GM18502 (cell line): ENCODE measurements at regions not wholly inside any gene's neighbourhood (a gene's known extent, or its start where the extent isn't known, plus 50 kb on each side); places are given as distances from the start of the nearest gene placed in this dataset.
"Not testable (repeated sequence)": the region's sequence is repeated elsewhere in the genome, so short reads cannot be mapped to it uniquely, and the experiment has no call there.

Experiments used
- ATAC-seq: cut with Tn5 transposase; IDR thresholded peaks from one replicate; pipeline ENCODE4 v1.9.1; 2021; ENCODE audit warnings: mild to moderate bottlenecking; ENCODE audit not compliant: unreplicated experiment, poor library complexity

DNA sequence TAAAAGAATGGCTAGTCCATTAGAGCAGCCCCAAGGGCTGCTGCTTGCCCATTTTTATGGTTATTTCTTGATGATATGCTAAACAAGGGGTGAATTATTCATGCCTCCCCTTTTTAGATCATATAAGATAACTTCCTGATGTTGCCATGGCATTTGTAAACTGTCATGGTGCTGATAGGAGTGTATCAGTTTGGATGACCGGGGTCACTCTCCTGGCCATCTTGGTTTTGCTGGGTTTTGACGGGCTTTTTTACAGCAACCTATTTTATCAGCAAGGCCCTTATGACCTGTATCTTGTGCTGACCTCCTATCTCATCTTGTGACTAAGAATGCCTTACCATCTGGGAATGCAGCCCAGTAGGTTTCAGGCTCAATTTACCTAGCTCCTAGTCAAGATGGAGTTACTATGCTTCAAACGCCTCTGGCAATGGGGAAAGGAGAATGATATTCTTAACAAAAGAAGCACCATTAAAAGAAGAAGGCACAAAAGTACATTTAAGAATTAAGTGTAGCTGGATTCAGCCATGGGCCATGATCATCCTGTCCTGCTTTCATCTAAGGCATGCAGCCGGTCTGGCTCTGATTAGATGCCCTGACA is 1156.0 kb downstream of the PCDH9 start:
- ATAC-seq, result no peak

DNA sequence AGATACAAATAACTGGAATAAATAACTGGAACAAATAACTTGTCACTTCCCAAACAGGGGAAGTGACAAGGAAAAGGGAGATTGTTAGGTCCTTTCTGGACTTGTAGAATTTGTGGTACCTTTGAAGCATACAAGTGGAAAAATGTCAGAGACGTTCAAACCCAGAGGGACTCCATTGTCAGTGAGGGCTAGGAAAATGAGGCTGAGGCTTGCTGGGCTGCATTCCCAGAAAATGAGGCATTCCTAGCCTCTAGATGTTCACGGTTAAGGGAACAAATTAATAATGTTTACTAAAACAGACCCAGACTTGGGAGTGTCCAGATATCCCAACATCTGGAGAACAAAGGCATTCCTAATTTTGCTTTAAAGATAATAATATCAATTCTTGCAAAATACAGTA is 1158.0 kb downstream of the PCDH9 start:
- ATAC-seq, result not testable (repeated sequence)

DNA sequence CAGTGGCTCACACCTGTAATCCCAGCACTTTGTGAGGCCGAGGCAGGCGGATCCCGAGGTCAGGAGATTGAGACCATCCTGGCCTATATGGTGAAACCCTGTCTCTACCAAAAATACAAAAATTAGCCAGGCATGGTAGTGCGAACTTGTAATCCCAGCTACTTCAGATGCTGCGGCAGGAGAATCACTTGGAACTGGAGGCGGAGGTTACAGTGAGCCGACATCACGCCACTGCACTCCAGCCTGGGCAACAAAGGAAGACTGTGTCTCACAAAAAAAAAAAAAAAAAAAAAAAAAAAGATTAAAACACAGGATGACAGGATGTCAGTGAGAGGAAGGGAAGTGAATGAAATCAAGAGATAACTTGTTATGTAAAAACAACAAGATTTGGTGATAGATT is 1158.5 kb downstream of the PCDH9 start:
- no peak for ATAC-seq

DNA sequence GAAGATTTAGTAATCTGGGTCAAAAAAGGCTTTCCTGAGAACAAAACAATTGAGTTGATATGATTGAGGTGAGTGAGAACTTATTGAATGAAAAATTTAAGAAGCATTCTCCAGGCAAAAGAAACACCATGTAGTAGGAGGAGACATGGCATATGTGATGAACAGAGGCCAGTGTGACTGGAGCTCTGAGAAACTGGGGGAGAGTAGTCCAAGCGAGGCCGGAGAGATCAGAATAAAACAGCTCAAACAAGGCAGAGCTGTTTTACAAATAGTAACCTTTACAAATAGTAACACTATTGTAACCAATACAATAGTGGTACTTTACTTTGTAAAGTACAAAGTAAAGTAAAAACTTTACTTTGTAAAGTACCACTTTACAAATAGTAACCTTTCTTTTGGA is 1159.1 kb downstream of the PCDH9 start:
- no peak for ATAC-seq

DNA sequence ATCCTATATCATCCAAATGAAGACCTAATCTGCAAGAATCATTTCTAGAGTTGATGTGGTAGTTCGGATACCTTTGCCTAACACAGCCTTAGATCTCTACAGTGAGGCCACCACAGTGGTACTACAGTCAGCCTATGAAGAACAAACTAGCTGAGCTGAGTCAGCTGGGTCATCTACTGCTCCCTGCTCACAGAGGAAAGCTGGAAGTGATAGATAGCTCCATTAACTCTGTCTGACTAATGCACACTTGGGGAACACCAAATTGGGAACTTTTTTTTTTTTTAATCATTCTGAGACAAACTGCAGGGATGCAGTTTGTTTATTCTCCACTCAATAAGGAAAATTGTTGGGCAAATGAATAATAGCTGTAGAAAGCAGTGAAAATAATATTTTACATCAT is 1160.6 kb downstream of the PCDH9 start:
- ATAC-seq, result no peak

DNA sequence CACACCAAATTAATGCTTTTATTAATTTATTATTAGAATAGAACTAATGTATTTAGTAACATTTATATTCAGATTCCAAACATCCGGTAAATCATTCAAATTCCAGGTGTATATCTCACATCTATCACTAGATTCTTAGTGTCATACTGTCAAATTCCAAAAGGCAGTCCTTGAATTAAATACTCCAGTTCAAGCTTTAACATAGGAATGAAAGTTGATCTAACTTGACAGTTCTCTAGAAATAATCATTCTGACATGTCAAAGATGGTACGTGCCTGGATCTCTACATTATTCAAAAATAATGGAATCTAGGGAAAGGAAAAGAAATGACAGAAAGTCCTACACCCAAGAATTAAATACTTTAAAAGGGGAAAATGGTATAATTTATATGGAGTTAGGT is 1161.5 kb downstream of the PCDH9 start:
- no peak for ATAC-seq

DNA sequence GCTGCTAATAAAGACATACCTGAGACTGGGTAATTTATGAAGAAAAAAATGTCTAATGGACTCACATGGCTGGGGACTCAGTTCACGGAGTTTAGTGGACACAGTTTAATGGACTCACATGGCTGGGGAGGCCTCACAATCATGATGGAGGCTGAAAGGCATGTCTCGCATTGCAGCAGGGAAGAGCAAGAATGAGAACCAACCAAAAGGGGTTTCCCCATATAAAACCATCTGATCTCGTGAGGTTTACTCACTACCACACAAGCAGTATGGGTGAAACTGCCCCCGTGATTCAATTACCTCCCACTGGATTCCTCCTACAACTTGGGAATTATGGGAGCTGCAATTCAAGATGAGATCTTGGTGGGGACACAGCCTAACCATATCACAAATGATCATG is 1181.2 kb downstream of the PCDH9 start:
- no peak for ATAC-seq

DNA sequence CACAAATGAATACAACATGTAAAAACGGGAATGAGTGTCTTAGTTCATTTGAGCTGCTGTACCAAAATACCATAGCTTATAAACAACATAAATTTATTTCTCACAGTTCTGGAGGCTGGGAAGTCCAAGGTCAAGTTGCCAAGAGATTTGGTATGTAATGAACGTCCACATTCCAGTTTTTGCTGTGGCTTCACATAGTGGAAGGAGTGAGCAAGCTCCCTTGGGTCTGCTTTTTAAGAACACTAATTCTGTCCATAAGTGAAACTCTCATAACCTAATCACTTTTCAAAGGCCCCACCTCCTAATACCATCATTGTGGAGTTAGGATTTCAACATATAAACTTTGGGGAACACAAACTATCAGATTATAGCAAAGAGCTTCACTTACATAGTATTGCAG is 1189.6 kb downstream of the PCDH9 start:
- no peak for ATAC-seq

DNA sequence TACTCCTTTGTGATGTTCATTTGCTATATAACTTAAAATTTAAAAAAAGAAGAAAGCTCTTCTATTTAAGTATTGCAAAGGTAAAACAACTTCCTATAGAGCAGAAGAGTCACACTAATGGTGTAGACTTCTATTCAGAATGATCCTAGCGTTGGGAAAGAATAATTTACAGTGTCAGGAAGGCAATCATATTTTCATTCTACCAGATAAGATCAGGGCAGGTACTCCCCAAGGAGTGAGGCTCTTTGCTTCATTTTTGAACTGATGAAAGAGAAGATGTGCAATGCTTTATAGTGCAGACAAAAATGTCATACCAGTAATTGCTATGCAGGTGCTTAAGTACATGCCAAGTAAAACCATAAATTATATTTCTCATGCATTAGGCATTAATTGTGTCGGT is 1193.0 kb downstream of the PCDH9 start:
- no peak for ATAC-seq

DNA sequence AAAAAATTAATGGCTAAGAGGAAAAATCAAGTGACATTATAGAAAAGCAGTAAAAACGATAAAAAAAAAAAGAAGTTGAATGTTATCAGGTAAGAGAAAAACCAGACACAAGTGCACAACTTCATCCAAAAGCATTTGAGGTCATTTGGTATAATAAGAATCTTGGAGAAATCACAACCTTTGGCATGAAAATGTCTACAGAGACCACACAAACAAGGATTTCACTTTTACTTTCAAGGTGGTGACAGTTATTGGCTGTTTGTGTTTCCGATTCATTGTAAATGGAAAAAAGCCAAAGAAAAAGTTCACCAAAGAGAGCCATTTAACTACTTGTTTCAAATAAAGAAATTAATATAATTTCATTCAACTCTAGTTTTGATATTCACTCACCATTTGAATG is 1193.5 kb downstream of the PCDH9 start:
- ATAC-seq, result no peak

DNA sequence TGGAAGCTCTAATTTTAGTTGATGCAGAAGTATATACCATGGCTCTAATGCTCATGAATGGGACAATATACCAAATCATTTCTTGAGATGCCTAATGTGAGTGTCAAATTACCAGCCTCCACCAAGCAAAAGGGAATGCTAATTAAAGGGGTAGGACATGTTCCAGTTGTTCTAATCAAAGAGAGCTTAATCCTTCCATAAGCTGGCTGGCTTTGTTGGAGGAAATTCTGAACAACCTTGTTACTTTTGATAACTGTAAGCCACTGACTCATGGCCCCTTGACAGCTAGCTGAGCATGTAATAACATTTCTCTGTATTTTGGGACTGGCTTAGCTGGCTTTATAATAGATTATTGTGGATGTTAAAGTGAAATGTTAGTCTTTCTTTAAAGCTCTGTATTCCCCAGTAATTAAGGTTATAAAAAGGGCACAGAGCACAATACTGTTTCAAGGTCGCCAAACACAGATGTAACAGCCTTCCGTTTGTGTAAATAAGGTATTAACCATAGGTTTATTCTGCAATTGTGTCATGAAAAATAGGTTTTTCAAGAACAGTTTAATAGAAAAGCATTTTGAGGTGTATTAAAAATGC is 1194.0 kb downstream of the PCDH9 start:
- no peak for ATAC-seq

DNA sequence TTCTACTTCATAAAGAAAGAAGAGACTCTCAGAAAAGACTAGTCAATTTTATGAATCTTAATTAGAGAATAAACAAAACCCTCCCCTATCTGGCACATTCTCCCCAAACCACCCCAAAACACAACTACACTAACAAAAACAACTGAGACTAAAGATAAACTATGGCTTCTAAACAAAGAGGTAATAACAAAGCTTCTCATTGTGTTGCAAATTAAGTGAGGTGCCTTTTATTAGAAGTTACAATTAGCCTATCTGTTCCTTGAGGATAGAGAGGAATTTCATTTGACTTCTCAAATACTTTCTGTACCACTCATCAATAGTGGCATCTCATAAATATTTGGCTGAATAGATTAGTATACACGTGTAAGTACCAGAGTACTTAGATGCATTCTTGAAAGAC is 1196.2 kb downstream of the PCDH9 start:
- no peak for ATAC-seq

DNA sequence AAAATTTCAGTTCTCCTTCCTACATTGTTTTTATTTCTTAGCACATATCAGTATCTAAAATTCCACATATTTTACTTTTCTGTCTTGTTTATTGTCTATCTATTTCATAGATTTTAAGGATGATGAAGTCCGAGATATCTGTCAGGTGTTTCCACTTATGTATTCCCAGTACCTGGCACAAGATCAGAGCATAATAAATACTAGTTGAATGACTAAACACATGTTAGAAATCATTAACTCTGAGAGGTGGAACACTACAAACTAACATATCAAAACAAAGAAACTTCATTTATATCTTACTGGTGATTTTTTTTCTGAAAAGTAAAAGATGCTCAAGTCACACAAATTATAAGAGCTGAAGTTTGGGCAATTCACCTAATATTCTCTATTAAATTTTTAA is 1208.3 kb downstream of the PCDH9 start:
- ATAC-seq, result no peak

DNA sequence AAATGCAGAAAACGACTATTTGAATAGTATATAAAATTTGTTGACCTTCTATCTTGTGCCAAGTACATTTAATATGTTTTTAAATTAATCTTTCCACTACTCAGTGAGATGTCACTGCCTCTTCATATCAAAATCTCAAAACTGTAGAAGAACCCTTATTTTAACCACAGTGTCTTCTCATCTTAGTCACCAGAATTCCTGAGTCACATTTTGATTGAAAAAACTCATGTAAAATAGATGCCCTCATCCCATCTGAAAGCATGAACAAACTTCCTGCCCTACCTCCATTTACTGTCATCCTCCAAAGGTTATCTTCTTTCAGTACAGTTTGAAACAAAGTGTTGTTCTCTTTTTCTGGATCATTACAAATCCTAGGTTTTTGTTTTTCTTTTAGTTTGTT is 1215.4 kb downstream of the PCDH9 start:
- ATAC-seq, result no peak

DNA sequence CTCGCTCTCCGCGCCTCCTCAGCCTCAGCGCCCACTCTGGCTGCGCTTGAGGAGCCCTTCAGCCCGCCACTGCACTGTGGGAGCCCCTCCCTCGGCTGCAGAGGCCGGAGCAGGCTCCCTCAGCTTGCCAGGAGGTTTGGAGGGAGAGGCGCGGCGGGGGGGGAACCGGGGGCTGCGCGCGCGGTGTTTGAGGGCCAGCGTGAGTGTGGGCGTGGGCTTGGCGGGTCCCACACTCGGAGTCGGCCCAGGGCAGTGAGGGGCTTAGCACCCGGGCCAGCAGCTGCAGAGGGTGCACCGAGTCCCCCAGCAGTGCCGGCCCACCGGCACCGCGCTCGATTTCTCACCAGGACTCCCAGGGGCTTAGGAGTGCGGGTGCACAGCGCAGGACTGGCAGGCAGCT is 1220.9 kb downstream of the PCDH9 start:
- ATAC-seq, result no peak

DNA sequence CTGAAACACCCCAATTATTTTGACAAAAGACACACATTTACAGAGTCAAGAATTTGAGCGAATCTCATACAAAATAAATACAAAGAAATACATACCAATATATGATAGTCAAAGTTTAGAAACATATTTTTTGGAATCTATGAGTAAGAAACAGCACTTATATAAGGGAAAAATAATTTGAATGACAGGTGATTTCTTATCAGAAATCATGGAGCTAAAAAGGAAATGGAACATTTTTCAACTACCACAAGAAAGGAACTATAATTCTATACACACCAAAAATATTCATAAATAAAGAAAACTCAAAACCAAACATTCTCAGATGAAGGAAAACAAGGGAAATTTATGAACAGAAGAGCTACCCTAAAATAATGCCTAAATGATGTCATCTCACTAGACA is 1226.6 kb downstream of the PCDH9 start:
- ATAC-seq, result no peak

DNA sequence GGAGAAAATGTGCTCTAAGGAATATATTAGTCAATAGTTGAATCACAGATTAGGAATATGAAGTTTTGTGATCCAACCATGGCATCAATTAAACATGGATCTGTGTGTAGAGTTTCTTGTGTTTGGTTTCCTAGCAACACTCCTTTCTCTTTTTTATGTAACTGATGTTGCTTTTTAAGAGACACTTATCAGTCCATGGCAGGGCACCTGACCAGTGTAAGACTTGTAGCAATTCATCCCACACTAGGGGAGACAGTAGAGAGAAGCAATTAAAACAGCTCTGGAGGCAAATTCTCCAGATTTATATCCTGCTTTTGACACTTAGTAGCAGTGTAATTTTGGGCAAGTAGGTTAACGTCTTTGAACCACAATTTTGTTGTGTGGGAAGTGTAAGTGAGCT is 1229.0 kb downstream of the PCDH9 start:
- no peak for ATAC-seq

DNA sequence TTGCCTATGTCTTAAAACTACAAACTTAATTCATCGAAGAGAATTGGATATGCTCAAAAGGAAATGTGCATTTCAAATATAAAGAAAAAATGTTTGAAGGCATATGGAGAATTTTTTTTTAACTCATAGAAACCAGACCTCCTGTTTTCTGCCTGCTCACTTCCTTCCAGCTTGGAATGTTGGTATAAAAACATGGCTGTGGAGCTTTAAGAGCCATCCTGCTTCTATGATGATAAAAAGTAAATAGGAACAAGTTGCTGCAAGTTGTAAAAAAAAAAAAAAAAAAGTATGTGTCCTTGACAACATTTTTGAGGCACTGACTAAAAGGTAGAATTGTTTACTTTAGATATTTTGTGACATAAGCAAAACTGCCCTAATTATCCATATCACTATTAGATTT is 1230.7 kb downstream of the PCDH9 start:
- no peak for ATAC-seq

DNA sequence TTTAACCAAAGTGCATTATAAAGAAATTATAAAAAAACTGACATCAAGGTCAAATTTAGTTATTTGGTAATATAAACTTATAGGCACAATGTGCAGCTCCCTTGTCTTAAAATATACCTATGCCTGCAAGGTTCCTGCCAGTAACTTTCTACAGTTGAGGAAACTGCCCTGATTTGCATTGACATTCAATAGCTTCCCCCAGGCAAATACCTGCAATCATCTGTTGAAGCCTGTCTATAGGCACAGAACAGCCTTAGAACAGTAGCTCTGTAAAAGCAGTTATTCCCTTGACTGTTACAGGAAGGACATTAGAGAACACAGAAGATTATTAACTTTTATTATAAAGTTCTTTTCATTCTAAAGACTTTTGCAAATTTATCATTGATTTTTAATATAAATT is 1239.5 kb downstream of the PCDH9 start:
- no peak for ATAC-seq

DNA sequence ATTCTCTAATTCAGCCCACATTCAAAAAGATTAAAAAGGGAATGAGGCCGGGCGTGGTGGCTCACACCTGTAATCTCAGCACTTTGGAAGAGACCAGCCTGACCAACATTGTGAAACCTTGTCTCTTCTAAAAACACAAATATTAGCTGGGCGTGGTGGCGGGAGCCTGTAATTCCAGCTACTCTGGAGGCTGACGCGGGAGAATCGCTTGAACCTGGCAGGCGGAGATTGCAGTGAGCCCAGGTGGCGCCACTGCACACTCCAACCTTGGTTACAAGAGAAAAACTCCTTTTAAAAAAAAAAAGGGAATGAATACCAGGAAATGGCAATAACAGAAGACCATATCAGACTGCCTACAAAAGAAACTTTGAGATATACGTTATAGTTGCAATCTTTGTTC is 1244.5 kb downstream of the PCDH9 start:
- no peak for ATAC-seq

DNA sequence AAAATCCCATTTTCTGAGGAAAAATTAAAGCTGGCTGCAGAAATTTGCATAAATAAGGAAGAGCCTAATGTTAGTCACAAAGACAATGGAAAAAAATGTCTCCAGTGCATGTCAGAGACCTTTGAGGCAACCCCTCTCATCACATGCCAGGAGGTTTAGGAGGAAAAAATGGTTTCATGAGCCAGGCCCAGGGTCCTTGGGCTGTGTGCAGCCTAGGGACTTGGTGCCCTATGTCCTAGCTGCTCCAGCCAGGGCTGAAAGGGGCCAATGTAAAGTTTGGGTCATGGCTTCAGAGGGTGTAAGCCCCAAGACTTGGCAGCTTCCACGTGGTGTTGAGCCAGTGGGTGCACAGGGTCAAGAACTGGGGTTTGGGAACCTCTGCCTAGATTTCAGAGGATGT is 1252.6 kb downstream of the PCDH9 start:
- no peak for ATAC-seq

DNA sequence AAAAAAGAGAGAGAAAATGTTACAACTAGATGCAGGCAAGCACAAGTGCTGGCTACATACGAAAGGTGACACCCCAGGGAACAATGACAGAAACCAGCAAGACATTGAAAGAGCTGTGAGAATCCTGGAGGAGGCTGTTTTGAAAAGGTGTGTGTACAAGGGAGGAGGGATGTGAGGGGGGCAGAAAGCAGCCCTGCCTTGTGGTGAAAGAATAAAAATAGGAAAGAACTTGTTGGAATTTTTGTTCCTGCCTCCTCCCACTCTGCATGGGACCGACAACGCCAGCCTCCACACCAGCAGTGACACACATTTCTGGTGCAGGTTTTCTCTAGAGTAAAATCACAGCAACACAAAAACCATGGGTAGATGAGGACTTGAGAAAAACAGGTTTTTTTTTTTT is 1258.6 kb downstream of the PCDH9 start:
- no peak for ATAC-seq

DNA sequence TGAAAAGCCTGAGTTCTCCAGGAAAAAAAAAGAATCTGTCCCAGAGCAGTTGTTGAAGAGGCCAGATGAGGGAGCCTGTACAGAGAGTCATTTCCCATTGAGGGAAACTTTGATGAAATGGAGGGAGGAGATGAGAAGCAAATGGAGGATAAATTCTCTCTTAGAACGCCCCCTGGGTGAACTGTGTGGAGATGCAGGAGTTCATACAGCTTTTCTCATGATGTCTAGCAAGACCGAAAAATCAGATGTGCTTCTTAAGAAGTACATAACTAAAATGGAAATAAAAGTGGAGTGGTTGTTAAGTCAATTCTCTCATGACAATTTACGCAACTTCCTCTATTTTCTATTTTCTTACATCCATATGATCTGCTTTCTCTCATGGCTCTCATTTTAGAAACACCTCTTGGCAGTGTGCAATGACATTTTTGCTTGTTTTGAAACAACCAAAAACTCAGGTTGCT is 1263.1 kb downstream of the PCDH9 start:
- no peak for ATAC-seq
